ENCODE measurements at regions not wholly inside any gene's neighbourhood (a gene's known extent, or its start where the extent isn't known, plus 50 kb on each side); places are given as distances from the start of the nearest gene placed in this dataset.

DNA sequence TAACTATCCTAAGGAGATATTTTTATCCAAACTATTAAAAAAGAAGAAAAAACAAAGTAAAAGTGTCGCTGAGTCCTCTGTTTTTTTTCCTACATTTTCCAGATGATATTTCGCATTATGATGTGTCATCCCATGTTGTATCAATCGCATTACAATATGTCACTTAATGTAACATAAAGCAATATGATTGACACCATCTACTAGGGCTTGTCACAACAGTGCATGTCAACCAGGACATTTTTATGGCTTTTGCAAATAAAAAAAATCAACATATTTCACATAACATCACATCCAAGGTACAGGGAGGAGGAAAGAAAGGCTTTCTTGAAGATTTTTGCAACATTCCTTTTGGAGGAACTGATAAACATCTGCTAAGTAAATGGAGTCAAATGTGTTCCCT, 308.9 kb downstream of the ETAA1 start:
- Mint-ChIP-seq H3K4me1 (no peaks in the 10 kb centered on the region), H3K27ac (no peak overlapping the region), H3K9me3 (no peaks in the 10 kb centered on the region), H3K27me3 (ENCODE audit: insufficient read depth, low read depth, poor library complexity) (no peaks in the 10 kb centered on the region), H3K4me3 (no peak overlapping the region), H3K36me3 (ENCODE audit: low read depth) (no peaks in the 10 kb centered on the region)
- no peaks in the 10 kb centered on the region for H3K79me2 ChIP-seq (replicated peaks; ENCODE audit: insufficient read depth)
- DNase-seq (ENCODE audit: low spot score) (no peak), ATAC-seq (no peak)
- no peaks in the 10 kb centered on the region for H4K20me1 ChIP-seq (replicated peaks; ENCODE audit: insufficient read depth)
- H3K27ac ChIP-seq (ENCODE audit: low read depth) = no peak overlapping the region
- H3K4me1 ChIP-seq (ENCODE audit: insufficient read depth) = no peaks in the 10 kb centered on the region
- no peak overlapping the region for H3K4me2 ChIP-seq
- TF ChIP-seq STAT1 (IDR thresholded peaks at IDR 0.05; ENCODE audit: unreplicated experiment) = no peak
- TF ChIP-seq, protein P1, sequence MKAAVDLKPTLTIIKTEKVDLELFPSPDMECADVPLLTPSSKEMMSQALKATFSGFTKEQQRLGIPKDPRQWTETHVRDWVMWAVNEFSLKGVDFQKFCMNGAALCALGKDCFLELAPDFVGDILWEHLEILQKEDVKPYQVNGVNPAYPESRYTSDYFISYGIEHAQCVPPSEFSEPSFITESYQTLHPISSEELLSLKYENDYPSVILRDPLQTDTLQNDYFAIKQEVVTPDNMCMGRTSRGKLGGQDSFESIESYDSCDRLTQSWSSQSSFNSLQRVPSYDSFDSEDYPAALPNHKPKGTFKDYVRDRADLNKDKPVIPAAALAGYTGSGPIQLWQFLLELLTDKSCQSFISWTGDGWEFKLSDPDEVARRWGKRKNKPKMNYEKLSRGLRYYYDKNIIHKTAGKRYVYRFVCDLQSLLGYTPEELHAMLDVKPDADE (IDR thresholded peaks at IDR 0.05) = no peak
- H3F3A ChIP-seq (replicated peaks; ENCODE audit: low read depth) = no peaks in the 10 kb centered on the region
- no peak overlapping the region for H3K4me3 ChIP-seq
- H3K36me3 ChIP-seq (ENCODE audit: insufficient read depth) = no peaks in the 10 kb centered on the region
- no peaks in the 10 kb centered on the region for H3K27me3 ChIP-seq (ENCODE audit: insufficient read depth)
- H3K9me2 ChIP-seq (ENCODE audit: insufficient read depth) = no peaks in the 10 kb centered on the region
- no peak overlapping the region for H2AFZ ChIP-seq

DNA sequence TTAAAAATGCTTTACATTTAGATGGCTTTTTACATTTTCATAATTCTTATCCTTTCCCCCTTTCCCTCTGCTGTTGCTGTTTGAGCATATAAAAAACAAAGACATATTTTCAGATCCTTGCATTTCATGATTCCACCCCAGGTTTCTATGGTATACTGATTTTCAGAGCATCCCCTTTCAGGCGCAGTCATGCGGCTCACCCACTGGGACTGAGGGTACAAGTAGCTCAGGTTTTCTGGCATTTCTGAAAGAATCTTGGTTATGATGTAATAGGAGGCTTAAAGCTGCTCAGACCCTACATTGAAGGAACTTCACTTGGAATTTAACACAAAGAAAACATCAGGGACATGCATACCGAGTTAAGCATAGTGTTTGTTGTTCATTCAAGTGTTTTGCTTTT, 310.8 kb downstream of the ETAA1 start:
- H3K9me3 Mint-ChIP-seq = no peaks in the 10 kb centered on the region
- no peaks in the 10 kb centered on the region for H3K36me3 ChIP-seq (ENCODE audit: insufficient read depth)
- no peak overlapping the region for H3K4me2 ChIP-seq
- no peaks in the 10 kb centered on the region for H3K36me3 Mint-ChIP-seq (ENCODE audit: low read depth)
- H3K4me3 ChIP-seq = no peak overlapping the region
- no peaks in the 10 kb centered on the region for H3K4me1 Mint-ChIP-seq
- H3K27me3 Mint-ChIP-seq (ENCODE audit: insufficient read depth, low read depth, poor library complexity) = no peaks in the 10 kb centered on the region
- no peaks in the 10 kb centered on the region for H3K27me3 ChIP-seq (ENCODE audit: insufficient read depth)
- no peaks in the 10 kb centered on the region for H4K20me1 ChIP-seq (replicated peaks; ENCODE audit: insufficient read depth)
- H3F3A ChIP-seq (replicated peaks; ENCODE audit: low read depth) = no peaks in the 10 kb centered on the region
- no peaks in the 10 kb centered on the region for H3K79me2 ChIP-seq (replicated peaks; ENCODE audit: insufficient read depth)
- no peak for DNase-seq (ENCODE audit: low spot score)
- no peaks in the 10 kb centered on the region for H3K9me2 ChIP-seq (ENCODE audit: insufficient read depth)
- H2AFZ ChIP-seq = no peak overlapping the region
- no peak overlapping the region for H3K27ac Mint-ChIP-seq
- H3K4me1 ChIP-seq (ENCODE audit: insufficient read depth) = no peaks in the 10 kb centered on the region
- no peak for ATAC-seq
- H3K27ac ChIP-seq (ENCODE audit: low read depth) = no peak overlapping the region
- no peak overlapping the region for H3K4me3 Mint-ChIP-seq
- TF ChIP-seq NANOG (IDR thresholded peaks at IDR 0.05; ENCODE audit: borderline replicate concordance) (no peak), POLR2AphosphoS5 (IDR thresholded peaks at IDR 0.05; ENCODE audit: low read depth) (no peak), EZH2phosphoT487 (IDR thresholded peaks at IDR 0.05; ENCODE audit: unreplicated experiment) (no peak), JUNB (IDR thresholded peaks at IDR 0.05; ENCODE audit: unreplicated experiment) (no peak), ZNF331 (CRISPR knock-in tag; IDR thresholded peaks at IDR 0.05; ENCODE audit: low read depth) (no peak), ZNF114 (CRISPR knock-in tag; IDR thresholded peaks at IDR 0.05) (no peak), STAT1 (IDR thresholded peaks at IDR 0.05; ENCODE audit: unreplicated experiment) (no peak), CREB1 (CRISPR knock-in tag; IDR thresholded peaks at IDR 0.05; ENCODE audit: low read depth) (no peak)
- TF ChIP-seq, protein P1 (IDR thresholded peaks at IDR 0.05) = no peak
- TF ChIP-seq, protein P2, sequence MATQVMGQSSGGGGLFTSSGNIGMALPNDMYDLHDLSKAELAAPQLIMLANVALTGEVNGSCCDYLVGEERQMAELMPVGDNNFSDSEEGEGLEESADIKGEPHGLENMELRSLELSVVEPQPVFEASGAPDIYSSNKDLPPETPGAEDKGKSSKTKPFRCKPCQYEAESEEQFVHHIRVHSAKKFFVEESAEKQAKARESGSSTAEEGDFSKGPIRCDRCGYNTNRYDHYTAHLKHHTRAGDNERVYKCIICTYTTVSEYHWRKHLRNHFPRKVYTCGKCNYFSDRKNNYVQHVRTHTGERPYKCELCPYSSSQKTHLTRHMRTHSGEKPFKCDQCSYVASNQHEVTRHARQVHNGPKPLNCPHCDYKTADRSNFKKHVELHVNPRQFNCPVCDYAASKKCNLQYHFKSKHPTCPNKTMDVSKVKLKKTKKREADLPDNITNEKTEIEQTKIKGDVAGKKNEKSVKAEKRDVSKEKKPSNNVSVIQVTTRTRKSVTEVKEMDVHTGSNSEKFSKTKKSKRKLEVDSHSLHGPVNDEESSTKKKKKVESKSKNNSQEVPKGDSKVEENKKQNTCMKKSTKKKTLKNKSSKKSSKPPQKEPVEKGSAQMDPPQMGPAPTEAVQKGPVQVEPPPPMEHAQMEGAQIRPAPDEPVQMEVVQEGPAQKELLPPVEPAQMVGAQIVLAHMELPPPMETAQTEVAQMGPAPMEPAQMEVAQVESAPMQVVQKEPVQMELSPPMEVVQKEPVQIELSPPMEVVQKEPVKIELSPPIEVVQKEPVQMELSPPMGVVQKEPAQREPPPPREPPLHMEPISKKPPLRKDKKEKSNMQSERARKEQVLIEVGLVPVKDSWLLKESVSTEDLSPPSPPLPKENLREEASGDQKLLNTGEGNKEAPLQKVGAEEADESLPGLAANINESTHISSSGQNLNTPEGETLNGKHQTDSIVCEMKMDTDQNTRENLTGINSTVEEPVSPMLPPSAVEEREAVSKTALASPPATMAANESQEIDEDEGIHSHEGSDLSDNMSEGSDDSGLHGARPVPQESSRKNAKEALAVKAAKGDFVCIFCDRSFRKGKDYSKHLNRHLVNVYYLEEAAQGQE (IDR thresholded peaks at IDR 0.05; ENCODE audit: unreplicated experiment) = no peak
- TF ChIP-seq, protein P3, sequence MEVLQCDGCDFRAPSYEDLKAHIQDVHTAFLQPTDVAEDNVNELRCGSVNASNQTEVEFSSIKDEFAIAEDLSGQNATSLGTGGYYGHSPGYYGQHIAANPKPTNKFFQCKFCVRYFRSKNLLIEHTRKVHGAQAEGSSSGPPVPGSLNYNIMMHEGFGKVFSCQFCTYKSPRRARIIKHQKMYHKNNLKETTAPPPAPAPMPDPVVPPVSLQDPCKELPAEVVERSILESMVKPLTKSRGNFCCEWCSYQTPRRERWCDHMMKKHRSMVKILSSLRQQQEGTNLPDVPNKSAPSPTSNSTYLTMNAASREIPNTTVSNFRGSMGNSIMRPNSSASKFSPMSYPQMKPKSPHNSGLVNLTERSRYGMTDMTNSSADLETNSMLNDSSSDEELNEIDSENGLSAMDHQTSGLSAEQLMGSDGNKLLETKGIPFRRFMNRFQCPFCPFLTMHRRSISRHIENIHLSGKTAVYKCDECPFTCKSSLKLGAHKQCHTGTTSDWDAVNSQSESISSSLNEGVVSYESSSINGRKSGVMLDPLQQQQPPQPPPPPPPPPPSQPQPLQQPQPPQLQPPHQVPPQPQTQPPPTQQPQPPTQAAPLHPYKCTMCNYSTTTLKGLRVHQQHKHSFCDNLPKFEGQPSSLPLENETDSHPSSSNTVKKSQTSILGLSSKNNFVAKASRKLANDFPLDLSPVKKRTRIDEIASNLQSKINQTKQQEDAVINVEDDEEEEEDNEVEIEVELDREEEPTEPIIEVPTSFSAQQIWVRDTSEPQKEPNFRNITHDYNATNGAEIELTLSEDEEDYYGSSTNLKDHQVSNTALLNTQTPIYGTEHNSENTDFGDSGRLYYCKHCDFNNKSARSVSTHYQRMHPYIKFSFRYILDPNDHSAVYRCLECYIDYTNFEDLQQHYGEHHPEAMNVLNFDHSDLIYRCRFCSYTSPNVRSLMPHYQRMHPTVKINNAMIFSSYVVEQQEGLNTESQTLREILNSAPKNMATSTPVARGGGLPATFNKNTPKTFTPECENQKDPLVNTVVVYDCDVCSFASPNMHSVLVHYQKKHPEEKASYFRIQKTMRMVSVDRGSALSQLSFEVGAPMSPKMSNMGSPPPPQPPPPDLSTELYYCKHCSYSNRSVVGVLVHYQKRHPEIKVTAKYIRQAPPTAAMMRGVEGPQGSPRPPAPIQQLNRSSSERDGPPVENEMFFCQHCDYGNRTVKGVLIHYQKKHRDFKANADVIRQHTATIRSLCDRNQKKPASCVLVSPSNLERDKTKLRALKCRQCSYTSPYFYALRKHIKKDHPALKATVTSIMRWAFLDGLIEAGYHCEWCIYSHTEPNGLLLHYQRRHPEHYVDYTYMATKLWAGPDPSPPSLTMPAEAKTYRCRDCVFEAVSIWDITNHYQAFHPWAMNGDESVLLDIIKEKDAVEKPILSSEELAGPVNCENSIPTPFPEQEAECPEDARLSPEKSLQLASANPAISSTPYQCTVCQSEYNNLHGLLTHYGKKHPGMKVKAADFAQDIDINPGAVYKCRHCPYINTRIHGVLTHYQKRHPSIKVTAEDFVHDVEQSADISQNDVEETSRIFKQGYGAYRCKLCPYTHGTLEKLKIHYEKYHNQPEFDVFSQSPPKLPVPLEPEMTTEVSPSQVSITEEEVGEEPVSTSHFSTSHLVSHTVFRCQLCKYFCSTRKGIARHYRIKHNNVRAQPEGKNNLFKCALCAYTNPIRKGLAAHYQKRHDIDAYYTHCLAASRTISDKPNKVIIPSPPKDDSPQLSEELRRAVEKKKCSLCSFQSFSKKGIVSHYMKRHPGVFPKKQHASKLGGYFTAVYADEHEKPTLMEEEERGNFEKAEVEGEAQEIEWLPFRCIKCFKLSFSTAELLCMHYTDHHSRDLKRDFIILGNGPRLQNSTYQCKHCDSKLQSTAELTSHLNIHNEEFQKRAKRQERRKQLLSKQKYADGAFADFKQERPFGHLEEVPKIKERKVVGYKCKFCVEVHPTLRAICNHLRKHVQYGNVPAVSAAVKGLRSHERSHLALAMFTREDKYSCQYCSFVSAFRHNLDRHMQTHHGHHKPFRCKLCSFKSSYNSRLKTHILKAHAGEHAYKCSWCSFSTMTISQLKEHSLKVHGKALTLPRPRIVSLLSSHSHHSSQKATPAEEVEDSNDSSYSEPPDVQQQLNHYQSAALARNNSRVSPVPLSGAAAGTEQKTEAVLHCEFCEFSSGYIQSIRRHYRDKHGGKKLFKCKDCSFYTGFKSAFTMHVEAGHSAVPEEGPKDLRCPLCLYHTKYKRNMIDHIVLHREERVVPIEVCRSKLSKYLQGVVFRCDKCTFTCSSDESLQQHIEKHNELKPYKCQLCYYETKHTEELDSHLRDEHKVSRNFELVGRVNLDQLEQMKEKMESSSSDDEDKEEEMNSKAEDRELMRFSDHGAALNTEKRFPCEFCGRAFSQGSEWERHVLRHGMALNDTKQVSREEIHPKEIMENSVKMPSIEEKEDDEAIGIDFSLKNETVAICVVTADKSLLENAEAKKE (CRISPR knock-in tag; IDR thresholded peaks at IDR 0.05) = no peak
